Adrenal gland (tissue), 9 donors: ENCODE measurements at regions not wholly inside any gene's neighbourhood (a gene's known extent, or its start where the extent isn't known, plus 50 kb on each side); places are given as distances from the start of the nearest gene placed in this dataset.

ENCODE experiments used
- DNase-seq, 7 donors: peaks; one replicate each; pipeline ENCODE4 v3.0.0-alpha.2; 2019 to 2020
- H3K27ac ChIP-seq, 5 donors: fragments of 200-600 bp; sonication (generic) in 4 of 5; 1 replicate in 3 of 5; 2 replicates in 2 of 5; pipeline versions ENCODE4 v1.5.1 to v1.8.0; 2016 to 2020; ENCODE audit warnings: mild to moderate bottlenecking in 1 of 5
- H3K27me3 ChIP-seq: fragments of 200-600 bp; 2 replicates; pipeline ENCODE4 v1.8.0; 2021
- H3K36me3 ChIP-seq, 2 donors: fragments of 200-600 bp; replicated peaks in 1 of 2; 1 replicate in 1 of 2; 2 replicates in 1 of 2; pipeline versions ENCODE4 v1.5.1 to v1.8.0; 2018 to 2022
- H3K4me1 ChIP-seq, 2 donors: fragments of 200-600 bp; replicated peaks in 1 of 2; 1 replicate in 1 of 2; 2 replicates in 1 of 2; pipeline versions ENCODE4 v1.5.1 to v1.8.0; 2018 to 2021
- H3K4me3 ChIP-seq, 4 donors: fragments of 200-600 bp; sonication (generic) in 3 of 4; one replicate each; pipeline ENCODE4 v1.5.1; 2016 to 2018
- H3K9me3 ChIP-seq, 3 donors: fragments of 200-600 bp; sonication (generic) in 1 of 3; replicated peaks in 1 of 3; 1 replicate in 2 of 3; 2 replicates in 1 of 3; pipeline versions ENCODE4 v1.5.1 to v1.8.0; 2016 to 2021
- POLR2A ChIP-seq, 2 donors: fragments of 450-650 bp; IDR thresholded peaks; one replicate each; pipeline ENCODE4 v1.6.1; 2017; ENCODE audit warnings: antibody characterized with exemption in 2 of 2, mild to moderate bottlenecking in 2 of 2, moderate library complexity in 1 of 2
- WGBS, 4 donors: extraction: QIAGEN DNeasy Blood & Tissue Kit in 2 of 4; methylation state at CpG; one replicate each; pipeline versions ENCODE4 v1.1.5 to v1.1.7; 2013 to 2017; 5-methylcytosine and 5-hydroxymethylcytosine counted together
- intact Hi-C, 2 donors: fragments of 100-400 bp; cut with DNase I; formaldehyde crosslinking; loops; one replicate each; pipeline versions ENCODE4 v1.14.1 to v1.15.0; 2022 to 2023
- TF ChIP-seq, protein P1 (sequence below), 6 experiments: fragments of 450-650 bp in 4 of 6; fragments of 200-600 bp in 2 of 6; sonication (generic) in 1 of 6; IDR thresholded peaks; 1 replicate in 5 of 6; 2 replicates in 1 of 6; pipeline versions ENCODE4 v1.5.1 to v1.8.0; 2016 to 2021; ENCODE audit warnings: antibody characterized with exemption in 6 of 6, mild to moderate bottlenecking in 2 of 6, moderate library complexity in 1 of 6
- donor health status: healthy with polysubstance abuse.
- donor health status: Bipolar disorder and iron deficiency.
- donor health status: DM: yes; HTN: yes; CAD: no.
- donor health status: DM: no; HTN: no; CAD: no.
- donor health status: DM: no; HTN: no; CAD: no.

DNA sequence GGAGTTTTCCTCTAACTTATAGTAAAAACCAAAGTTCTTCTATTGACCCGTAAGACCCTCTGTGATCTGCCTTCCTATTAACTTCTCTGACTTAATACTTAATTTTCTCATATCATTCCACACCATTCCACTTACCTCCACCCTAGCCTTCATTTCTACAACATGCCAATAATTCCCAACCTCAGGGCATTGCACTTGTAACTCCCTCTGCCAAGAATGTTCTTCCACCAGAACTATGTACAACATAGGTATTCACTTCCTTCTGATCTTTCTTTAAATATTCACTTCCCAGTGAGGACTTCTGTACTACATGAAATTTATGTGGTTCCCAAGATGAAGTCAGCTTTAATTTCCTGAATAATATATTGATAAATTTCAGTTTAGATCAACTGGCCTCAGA is 531.7 kb downstream of the LRFN5 start:
- Histone ChIP-seq H3K27me3 (no peaks in the 10 kb centered on the region), H3K9me3 (no peaks in the 10 kb centered on the region), H3K4me1 (no peaks in the 10 kb centered on the region), H3K4me3 (no peak overlapping the region), H3K36me3 (no peaks in the 10 kb centered on the region), H3K27ac (no peak overlapping the region)
- no peak for TF ChIP-seq POLR2A (IDR thresholded peaks at IDR 0.05)
- TF ChIP-seq, protein P1, sequence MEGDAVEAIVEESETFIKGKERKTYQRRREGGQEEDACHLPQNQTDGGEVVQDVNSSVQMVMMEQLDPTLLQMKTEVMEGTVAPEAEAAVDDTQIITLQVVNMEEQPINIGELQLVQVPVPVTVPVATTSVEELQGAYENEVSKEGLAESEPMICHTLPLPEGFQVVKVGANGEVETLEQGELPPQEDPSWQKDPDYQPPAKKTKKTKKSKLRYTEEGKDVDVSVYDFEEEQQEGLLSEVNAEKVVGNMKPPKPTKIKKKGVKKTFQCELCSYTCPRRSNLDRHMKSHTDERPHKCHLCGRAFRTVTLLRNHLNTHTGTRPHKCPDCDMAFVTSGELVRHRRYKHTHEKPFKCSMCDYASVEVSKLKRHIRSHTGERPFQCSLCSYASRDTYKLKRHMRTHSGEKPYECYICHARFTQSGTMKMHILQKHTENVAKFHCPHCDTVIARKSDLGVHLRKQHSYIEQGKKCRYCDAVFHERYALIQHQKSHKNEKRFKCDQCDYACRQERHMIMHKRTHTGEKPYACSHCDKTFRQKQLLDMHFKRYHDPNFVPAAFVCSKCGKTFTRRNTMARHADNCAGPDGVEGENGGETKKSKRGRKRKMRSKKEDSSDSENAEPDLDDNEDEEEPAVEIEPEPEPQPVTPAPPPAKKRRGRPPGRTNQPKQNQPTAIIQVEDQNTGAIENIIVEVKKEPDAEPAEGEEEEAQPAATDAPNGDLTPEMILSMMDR (IDR thresholded peaks at IDR 0.05), result no peak
- WGBS, 4 donors, result 78 to 100% (median 86%) methylated on average over 1 of the region's 1 CpG
- no peak for DNase-seq
- intact Hi-C loops, result no loop called here

DNA sequence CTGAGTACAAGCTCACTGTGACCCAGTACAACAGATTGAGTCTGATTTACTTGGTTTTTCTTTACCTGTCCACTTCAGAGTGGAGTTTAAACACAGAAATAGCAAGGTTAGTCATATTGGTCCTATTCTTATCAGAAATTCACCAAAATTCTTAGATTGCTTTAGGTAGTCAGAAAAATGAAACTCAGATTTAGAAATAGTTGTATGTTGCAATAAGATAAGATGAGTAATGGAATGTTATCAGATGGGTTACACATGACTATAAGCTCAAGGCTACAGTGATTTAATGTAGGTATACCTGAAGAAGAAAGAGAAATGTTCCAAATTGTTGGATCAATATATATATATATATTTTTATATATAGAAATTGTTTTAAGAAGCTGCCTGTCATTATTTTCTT is 524.1 kb downstream of the LRFN5 start:
- intact Hi-C loops, result no loop called here
- no peaks in the 10 kb centered on the region for H3K9me3 ChIP-seq
- H3K27ac ChIP-seq, result no peak overlapping the region
- H3K27me3 ChIP-seq, result no peaks in the 10 kb centered on the region
- no peaks in the 10 kb centered on the region for H3K36me3 ChIP-seq
- no peak for TF ChIP-seq POLR2A (IDR thresholded peaks at IDR 0.05)
- no peak overlapping the region for H3K4me3 ChIP-seq
- DNase-seq, result no peak
- no peaks in the 10 kb centered on the region for H3K4me1 ChIP-seq

- DNase-seq, result no peak
- WGBS, 4 donors, result 53 to 70% (median 67%) methylated on average over 1 of the region's 1 CpG
- no peak overlapping the region for H3K27ac ChIP-seq
- H3K27me3 ChIP-seq, result no peaks in the 10 kb centered on the region
- H3K4me1 ChIP-seq, result no peaks in the 10 kb centered on the region
- TF ChIP-seq POLR2A (IDR thresholded peaks at IDR 0.05), result no peak
- TF ChIP-seq, protein P1 (IDR thresholded peaks at IDR 0.05), result no peak
- intact Hi-C loops, result no loop called here
- no peaks in the 10 kb centered on the region for H3K9me3 ChIP-seq
- no peak overlapping the region for H3K4me3 ChIP-seq
- H3K36me3 ChIP-seq, result no peaks in the 10 kb centered on the region
These were observed 516.9 kb downstream of the LRFN5 start for GRCh38 chr14:42123526-42123925.

DNA sequence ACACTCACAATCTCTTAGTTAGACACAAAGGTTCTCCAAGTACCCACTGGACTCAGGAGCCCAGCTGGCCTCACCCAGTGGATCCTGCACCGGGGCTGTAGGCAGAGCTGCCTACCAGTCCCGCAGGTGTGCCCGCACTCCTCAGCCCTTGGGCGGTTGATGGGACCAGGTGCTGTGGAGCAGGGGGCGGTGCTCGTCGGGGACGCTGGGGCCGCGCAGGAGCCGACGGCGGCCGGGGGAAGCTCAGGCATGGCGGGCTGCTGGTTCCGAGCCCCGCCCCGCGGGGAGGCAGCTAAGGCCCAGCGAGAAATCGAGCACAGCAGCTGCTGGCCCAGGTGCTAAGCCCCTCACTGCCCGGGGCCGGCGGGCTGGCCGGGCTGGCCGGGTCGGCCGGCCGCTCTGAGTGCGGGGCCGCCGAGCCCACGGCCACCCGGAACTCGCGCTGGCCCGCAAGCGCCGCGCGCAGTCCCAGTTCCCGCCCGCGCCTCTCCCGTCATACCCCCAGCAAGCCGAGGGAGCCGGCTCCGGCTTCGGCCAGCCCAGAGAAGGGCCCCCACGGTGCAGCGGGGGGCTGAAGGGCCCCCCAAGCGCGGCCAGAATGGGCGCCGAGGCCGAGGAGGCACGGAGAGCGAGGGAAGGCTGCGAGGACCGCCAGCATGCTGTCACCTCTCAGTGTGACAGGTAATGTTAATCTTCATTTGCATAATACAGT is 506.8 kb downstream of the LRFN5 start:
- Histone ChIP-seq H3K36me3 (no peaks in the 10 kb centered on the region), H3K27me3 (no peaks in the 10 kb centered on the region), H3K4me3 (no peak overlapping the region), H3K4me1 (no peaks in the 10 kb centered on the region), H3K9me3 (no peaks in the 10 kb centered on the region), H3K27ac (no peak overlapping the region)
- TF ChIP-seq, protein P1 (IDR thresholded peaks at IDR 0.05), result no peak
- TF ChIP-seq POLR2A (IDR thresholded peaks at IDR 0.05), result no peak
- 89 to 100% (median 90%) methylated on average over 2 to 60 of the region's 60 CpGs for WGBS, 4 donors
- DNase-seq, result no peak
- intact Hi-C loops, result no loop called here

DNA sequence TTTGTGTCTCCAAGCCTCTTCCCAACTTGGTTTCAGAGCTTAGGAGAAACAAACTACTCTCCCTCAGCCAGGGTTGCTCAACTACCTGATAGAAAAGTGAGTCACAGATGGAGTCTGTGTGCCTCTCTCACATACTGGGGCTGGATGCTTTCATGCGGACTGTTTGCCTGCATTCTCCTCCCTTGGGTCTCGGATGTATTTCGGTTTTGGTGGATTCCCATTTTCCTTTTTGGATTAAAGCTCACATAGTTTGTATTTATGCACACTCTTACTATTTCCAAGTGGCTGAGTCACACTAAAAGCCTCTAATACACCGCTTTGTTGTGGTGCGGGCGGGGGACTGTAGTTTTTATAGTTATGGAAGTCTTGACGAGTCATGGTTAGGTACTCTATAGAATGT is 505.4 kb downstream of the LRFN5 start:
- H3K9me3 ChIP-seq, result no peaks in the 10 kb centered on the region
- no peaks in the 10 kb centered on the region for H3K36me3 ChIP-seq
- WGBS, 4 donors, result 83 to 86% (median 85%) methylated on average over 7 of the region's 7 CpGs
- no peaks in the 10 kb centered on the region for H3K27me3 ChIP-seq
- intact Hi-C loops, result no loop called here
- H3K27ac ChIP-seq, result no peak overlapping the region
- TF ChIP-seq, protein P1 (IDR thresholded peaks at IDR 0.05), result no peak
- no peak for TF ChIP-seq POLR2A (IDR thresholded peaks at IDR 0.05)
- no peak overlapping the region for H3K4me3 ChIP-seq
- H3K4me1 ChIP-seq, result no peaks in the 10 kb centered on the region
- no peak for DNase-seq
